Keratinocyte (primary cell): ENCODE measurements at regions not wholly inside any gene's neighbourhood (a gene's known extent, or its start where the extent isn't known, plus 50 kb on each side); places are given as distances from the start of the nearest gene placed in this dataset.

Experiments
- DNase-seq: peaks from one replicate; pipeline ENCODE4 v3.0.0-alpha.2; 2011; ENCODE audit warnings: low read depth, missing footprints, low spot score
- FAIRE-seq: peaks from 2 replicates; lab custom pipeline; 2011; peaks lifted over from hg19 to GRCh38; lab: Jason Lieb, UNC
- H2AFZ ChIP-seq: 2 replicates; pipeline ENCODE4 v1.6.0; 2012; ENCODE audit warnings: low read length, control low read depth, inconsistent platforms; ENCODE audit not compliant: control insufficient read depth
- H3K27ac ChIP-seq: 2 replicates; pipeline ENCODE4 v1.5.1; 2011; ENCODE audit warnings: low read length; ENCODE audit not compliant: control insufficient read depth, insufficient read depth
- H3K27me3 ChIP-seq: 3 replicates; pipeline ENCODE4 v1.6.0; 2011; ENCODE audit warnings: low read length; ENCODE audit not compliant: control insufficient read depth, insufficient read depth; ENCODE audit errors: extremely low read depth
- H3K36me3 ChIP-seq, 2 experiments: 2 replicates in 1 of 2; 3 replicates in 1 of 2; pipeline ENCODE4 v1.5.1; 2011; ENCODE audit warnings: low read length in 2 of 2, mild to moderate bottlenecking in 1 of 2; ENCODE audit not compliant: control insufficient read depth in 2 of 2, insufficient read depth in 2 of 2; ENCODE audit errors: extremely low read depth in 1 of 2
- H3K4me1 ChIP-seq: 3 replicates; pipeline ENCODE4 v1.5.1; 2011; ENCODE audit warnings: low read length; ENCODE audit not compliant: control insufficient read depth, insufficient read depth; ENCODE audit errors: extremely low read depth
- H3K4me2 ChIP-seq: 3 replicates; pipeline ENCODE4 v1.6.0; 2011; ENCODE audit warnings: low read depth, low read length; ENCODE audit not compliant: control insufficient read depth, insufficient read depth; ENCODE audit errors: extremely low read depth
- H3K4me3 ChIP-seq, 3 experiments: fragments of 200-600 bp in 1 of 3; sonication (generic) in 1 of 3; 2 replicates in 2 of 3; 3 replicates in 1 of 3; pipeline ENCODE4 v1.5.1; 2011 to 2016; ENCODE audit warnings: low read length in 3 of 3, mild to moderate bottlenecking in 3 of 3, control low read depth in 2 of 3, inconsistent platforms in 1 of 3, low read depth in 1 of 3, mixed read lengths in 1 of 3, mixed run types in 1 of 3, moderate library complexity in 1 of 3; ENCODE audit not compliant: control insufficient read depth in 2 of 3, insufficient read depth in 2 of 3; ENCODE audit errors: extremely low read depth in 1 of 3
- H3K79me2 ChIP-seq: 2 replicates; pipeline ENCODE4 v1.6.0; 2012; ENCODE audit warnings: low read length; ENCODE audit not compliant: control insufficient read depth, insufficient read depth
- H3K9ac ChIP-seq: 3 replicates; pipeline ENCODE4 v1.6.0; 2011; ENCODE audit warnings: low read length; ENCODE audit not compliant: control insufficient read depth, insufficient read depth; ENCODE audit errors: extremely low read depth
- H3K9me1 ChIP-seq: 3 replicates; pipeline ENCODE4 v1.6.0; 2011; ENCODE audit warnings: low read length; ENCODE audit not compliant: control insufficient read depth, insufficient read depth; ENCODE audit errors: extremely low read depth
- H3K9me3 ChIP-seq: 2 replicates; pipeline ENCODE4 v1.5.1; 2012; ENCODE audit warnings: low read depth, low read length; ENCODE audit not compliant: control insufficient read depth
- H4K20me1 ChIP-seq: 3 replicates; pipeline ENCODE4 v1.6.0; 2011; ENCODE audit warnings: low read length; ENCODE audit not compliant: control insufficient read depth, insufficient read depth; ENCODE audit errors: extremely low read depth
- EZH2 ChIP-seq: IDR thresholded peaks from one replicate; pipeline ENCODE4 v1.6.1; 2012; ENCODE audit warnings: inconsistent platforms, mild to moderate bottlenecking, low read length, moderate library complexity
- dilution Hi-C: fragments of 300-500 bp; cut with MboI; formaldehyde crosslinking; loops from one replicate; pipeline ENCODE4 v1.7.0; 2020; ENCODE audit warnings: low sequenced_read_pairs; ENCODE audit not compliant: extremely low pct_ligation_motif_present
- TF ChIP-seq, protein P1 (sequence below), 3 experiments: IDR thresholded peaks in 1 of 3; conservative IDR thresholded peaks in 1 of 3; optimal IDR thresholded peaks in 1 of 3; 2 replicates in 2 of 3; 3 replicates in 1 of 3; pipeline versions ENCODE3 to v1.5.1; 2011; ENCODE audit warnings: low read length in 3 of 3, mild to moderate bottlenecking in 3 of 3, moderate library complexity in 2 of 3, control low read depth in 1 of 3, inconsistent platforms in 1 of 3; ENCODE audit not compliant: insufficient read depth in 2 of 3; ENCODE audit errors: extremely low read depth in 1 of 3

DNA sequence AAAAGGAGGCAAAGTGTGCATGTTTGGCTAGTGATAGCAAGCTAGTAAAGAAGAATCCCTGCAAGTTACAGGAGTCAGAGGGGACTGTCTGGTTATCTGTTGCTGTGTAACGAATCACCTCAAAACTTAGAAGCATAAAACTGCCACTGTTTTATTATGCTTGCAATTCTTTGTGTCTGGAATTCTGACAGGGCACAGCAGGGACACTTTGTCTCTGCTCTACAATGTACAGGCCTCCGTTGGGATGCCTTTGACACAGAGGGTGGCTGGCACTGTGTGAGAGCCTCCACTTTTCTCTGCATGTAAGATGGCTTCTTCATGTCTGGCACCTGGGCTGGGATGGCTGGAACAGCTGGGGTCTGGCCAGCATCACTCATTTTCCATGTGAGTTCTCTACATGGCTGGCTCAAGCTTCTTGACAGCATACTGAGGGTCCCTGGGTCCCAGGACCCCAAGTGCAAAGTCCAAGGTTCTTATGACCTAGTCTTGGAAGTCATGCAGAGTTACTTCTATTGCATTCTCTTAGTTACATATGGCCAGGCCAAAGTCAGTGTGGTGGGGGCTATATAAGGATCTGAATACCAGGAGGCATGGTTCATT lies 276.9 kb downstream of the RPS24 start:
- dilution Hi-C loops: no loop called here
- Histone ChIP-seq H3K27ac (no peak overlapping the region), H4K20me1 (no peaks in the 10 kb centered on the region), H3K27me3 (no peaks in the 10 kb centered on the region), H3K4me2 (no peak overlapping the region), H3K9me3 (no peaks in the 10 kb centered on the region), H2AFZ (no peak overlapping the region), H3K79me2 (no peaks in the 10 kb centered on the region), H3K9ac (no peak overlapping the region), H3K4me3 (no peak overlapping the region), H3K4me1 (no peaks in the 10 kb centered on the region), H3K9me1 (no peaks in the 10 kb centered on the region), H3K36me3 (no peaks in the 10 kb centered on the region)
- DNase-seq (no peak), FAIRE-seq (no peak)
- TF ChIP-seq EZH2: no peak

- Histone ChIP-seq H3K4me1 (no peaks in the 10 kb centered on the region), H3K79me2 (no peaks in the 10 kb centered on the region), H3K4me2 (no peak overlapping the region), H2AFZ (no peak overlapping the region), H4K20me1 (no peaks in the 10 kb centered on the region), H3K4me3 (no peak overlapping the region), H3K27me3 (no peaks in the 10 kb centered on the region), H3K9me3 (no peaks in the 10 kb centered on the region), H3K9me1 (no peaks in the 10 kb centered on the region), H3K27ac (no peak overlapping the region), H3K9ac (no peak overlapping the region), H3K36me3 (no peaks in the 10 kb centered on the region)
- no peak for TF ChIP-seq EZH2
- TF ChIP-seq, protein P1, sequence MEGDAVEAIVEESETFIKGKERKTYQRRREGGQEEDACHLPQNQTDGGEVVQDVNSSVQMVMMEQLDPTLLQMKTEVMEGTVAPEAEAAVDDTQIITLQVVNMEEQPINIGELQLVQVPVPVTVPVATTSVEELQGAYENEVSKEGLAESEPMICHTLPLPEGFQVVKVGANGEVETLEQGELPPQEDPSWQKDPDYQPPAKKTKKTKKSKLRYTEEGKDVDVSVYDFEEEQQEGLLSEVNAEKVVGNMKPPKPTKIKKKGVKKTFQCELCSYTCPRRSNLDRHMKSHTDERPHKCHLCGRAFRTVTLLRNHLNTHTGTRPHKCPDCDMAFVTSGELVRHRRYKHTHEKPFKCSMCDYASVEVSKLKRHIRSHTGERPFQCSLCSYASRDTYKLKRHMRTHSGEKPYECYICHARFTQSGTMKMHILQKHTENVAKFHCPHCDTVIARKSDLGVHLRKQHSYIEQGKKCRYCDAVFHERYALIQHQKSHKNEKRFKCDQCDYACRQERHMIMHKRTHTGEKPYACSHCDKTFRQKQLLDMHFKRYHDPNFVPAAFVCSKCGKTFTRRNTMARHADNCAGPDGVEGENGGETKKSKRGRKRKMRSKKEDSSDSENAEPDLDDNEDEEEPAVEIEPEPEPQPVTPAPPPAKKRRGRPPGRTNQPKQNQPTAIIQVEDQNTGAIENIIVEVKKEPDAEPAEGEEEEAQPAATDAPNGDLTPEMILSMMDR (optimal IDR thresholded peaks at IDR 0.05 in 1 of 3, IDR thresholded peaks at IDR 0.05 in 1 of 3, conservative IDR thresholded peaks at IDR 0.05 in 1 of 3; ENCODE audit: extremely low read depth in 1 of 3, insufficient read depth in 2 of 3, low read length in 3 of 3): no peak
- FAIRE-seq: no peak
- dilution Hi-C loops: no loop called here
- DNase-seq: no peak
Measured at GRCh38 chr10:78312197-78313047, 278.8 kb downstream of the RPS24 start.
